ENCODE measurements at regions not wholly inside any gene's neighbourhood (a gene's known extent, or its start where the extent isn't known, plus 50 kb on each side); places are given as distances from the start of the nearest gene placed in this dataset.

GRCh38 chr6:9062596-9062995 lies 627.3 kb upstream of the SLC35B3 start:
- no peak overlapping the region for H4K91ac ChIP-seq (ENCODE audit: insufficient read length, low read depth, low read length)
- H3K4me1 Mint-ChIP-seq, result no peaks in the 10 kb centered on the region
- WGBS (ENCODE audit: extremely low coverage, insufficient read length, low lambda C conversion rate), result no CpG with 5 or more reads among the region's 2 CpGs
- no peak overlapping the region for H3K4me3 Mint-ChIP-seq
- H4K5ac ChIP-seq (ENCODE audit: insufficient read length, low read depth, low read length), result no peak overlapping the region
- no peaks in the 10 kb centered on the region for H3K27me3 Mint-ChIP-seq (ENCODE audit: low read depth)
- H3K14ac ChIP-seq (ENCODE audit: insufficient read depth, low read length), result no peak overlapping the region
- no peaks in the 10 kb centered on the region for H4K20me1 ChIP-seq (ENCODE audit: control insufficient read depth, insufficient read depth, insufficient read length)
- no peak overlapping the region for H3K4me2 ChIP-seq (ENCODE audit: insufficient read depth, insufficient read length, low read length)
- H3K23ac ChIP-seq (ENCODE audit: insufficient read length, low read depth, low read length), result no peak overlapping the region
- no peak overlapping the region for H3K27ac Mint-ChIP-seq
- H3T11ph ChIP-seq (ENCODE audit: low read length), result no peak overlapping the region
- H3K9ac ChIP-seq (ENCODE audit: extremely low read depth, insufficient read length, low read length), result no peak overlapping the region
- no peaks in the 10 kb centered on the region; a peak in 1 of 5 replicates for H3K9me3 Mint-ChIP-seq
- no peak overlapping the region for H3K56ac ChIP-seq (ENCODE audit: insufficient read length, low read depth, low read length)
- H2BK5ac ChIP-seq (ENCODE audit: insufficient read length, low read length), result no peak overlapping the region
- no peak overlapping the region for H2BK12ac ChIP-seq (ENCODE audit: insufficient read length, low read depth, low read length)
- H3K27me3 ChIP-seq (ENCODE audit: insufficient read depth, low read length), result no peaks in the 10 kb centered on the region
- DNase-seq, result no peak
- H2BK20ac ChIP-seq (ENCODE audit: low read depth, low read length, poor library complexity, severe bottlenecking), result no peak overlapping the region
- no peaks in the 10 kb centered on the region for H3K23me2 ChIP-seq (ENCODE audit: insufficient read length, low read depth, low read length, poor library complexity, severe bottlenecking)
- H3K27ac ChIP-seq (ENCODE audit: insufficient read length, low read depth, low read length), result no peak overlapping the region
- TF ChIP-seq, protein P1, sequence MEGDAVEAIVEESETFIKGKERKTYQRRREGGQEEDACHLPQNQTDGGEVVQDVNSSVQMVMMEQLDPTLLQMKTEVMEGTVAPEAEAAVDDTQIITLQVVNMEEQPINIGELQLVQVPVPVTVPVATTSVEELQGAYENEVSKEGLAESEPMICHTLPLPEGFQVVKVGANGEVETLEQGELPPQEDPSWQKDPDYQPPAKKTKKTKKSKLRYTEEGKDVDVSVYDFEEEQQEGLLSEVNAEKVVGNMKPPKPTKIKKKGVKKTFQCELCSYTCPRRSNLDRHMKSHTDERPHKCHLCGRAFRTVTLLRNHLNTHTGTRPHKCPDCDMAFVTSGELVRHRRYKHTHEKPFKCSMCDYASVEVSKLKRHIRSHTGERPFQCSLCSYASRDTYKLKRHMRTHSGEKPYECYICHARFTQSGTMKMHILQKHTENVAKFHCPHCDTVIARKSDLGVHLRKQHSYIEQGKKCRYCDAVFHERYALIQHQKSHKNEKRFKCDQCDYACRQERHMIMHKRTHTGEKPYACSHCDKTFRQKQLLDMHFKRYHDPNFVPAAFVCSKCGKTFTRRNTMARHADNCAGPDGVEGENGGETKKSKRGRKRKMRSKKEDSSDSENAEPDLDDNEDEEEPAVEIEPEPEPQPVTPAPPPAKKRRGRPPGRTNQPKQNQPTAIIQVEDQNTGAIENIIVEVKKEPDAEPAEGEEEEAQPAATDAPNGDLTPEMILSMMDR (conservative IDR thresholded peaks at IDR 0.05), result no peak
- no peaks in the 10 kb centered on the region for H3K79me2 ChIP-seq (ENCODE audit: insufficient read depth, low read length)
- H2BK15ac ChIP-seq (ENCODE audit: low read depth, low read length), result no peak overlapping the region
- no peak overlapping the region for H2AK5ac ChIP-seq (ENCODE audit: insufficient read length, low read length)
- no peak overlapping the region for H3K18ac ChIP-seq (ENCODE audit: insufficient read length, low read depth, low read length)
- no peak overlapping the region for H2AFZ ChIP-seq (ENCODE audit: low read length)
- no peaks in the 10 kb centered on the region for H3K36me3 Mint-ChIP-seq (ENCODE audit: insufficient read depth in 1 of 3, low read depth in 3 of 3)
- H3K9me3 ChIP-seq (ENCODE audit: control insufficient read depth, low read depth, low read length), result no peaks in the 10 kb centered on the region
- H4K8ac ChIP-seq (replicated peaks; ENCODE audit: insufficient read length, low read depth, low read length), result no peak overlapping the region
- no peaks in the 10 kb centered on the region for H3K79me1 ChIP-seq (ENCODE audit: insufficient read depth, low read depth, low read length, poor library complexity, severe bottlenecking)
- no peaks in the 10 kb centered on the region for H3K4me1 ChIP-seq (ENCODE audit: insufficient read depth, low read length)
- no peak overlapping the region for H3K4ac ChIP-seq (ENCODE audit: low read depth, low read length)
- H2BK120ac ChIP-seq (ENCODE audit: low read depth, low read length, poor library complexity, severe bottlenecking), result no peak overlapping the region

Data from H9 (cell line).